HEK293T (cell line): ENCODE measurements at regions not wholly inside any gene's neighbourhood (a gene's known extent, or its start where the extent isn't known, plus 50 kb on each side); places are given as distances from the start of the nearest gene placed in this dataset.

Experiments used
- HDGF ChIP-seq: fragments of 450-650 bp; IDR thresholded peaks from 2 replicates; pipeline ENCODE4 v1.6.1; 2017; ENCODE audit warnings: antibody characterized with exemption, borderline replicate concordance
- SUZ12 ChIP-seq: fragments of 450-650 bp; IDR thresholded peaks from 2 replicates; pipeline ENCODE4 v1.6.1; 2016; ENCODE audit warnings: mild to moderate bottlenecking

DNA sequence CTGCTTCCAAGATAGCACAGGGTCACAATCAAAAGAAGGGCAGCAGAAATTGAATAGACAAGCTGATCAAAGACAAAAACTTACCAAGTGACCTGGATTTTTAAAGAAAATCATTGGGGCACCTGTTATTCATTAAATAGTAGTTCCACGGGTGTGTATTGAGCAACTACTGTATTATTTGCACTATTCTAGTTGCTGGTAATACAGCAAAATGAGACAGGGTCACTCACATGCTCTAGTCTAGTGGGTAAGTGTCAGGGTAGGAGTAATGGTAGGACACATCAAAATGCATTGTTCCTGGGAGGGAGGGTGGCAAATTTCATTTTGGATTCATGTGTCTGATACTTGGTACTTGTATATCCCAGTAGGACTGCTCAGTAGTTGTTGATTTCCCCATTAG, 127.9 kb downstream of the SQOR start:
- TF ChIP-seq HDGF (no peak), SUZ12 (no peak)
